IMR-90 (cell line): ENCODE measurements at regions not wholly inside any gene's neighbourhood (a gene's known extent, or its start where the extent isn't known, plus 50 kb on each side); places are given as distances from the start of the nearest gene placed in this dataset.

ENCODE experiments used
- ATAC-seq: fragments of 200-7000 bp; cut with Tn5 transposase; 2 replicates; pipeline ENCODE4 v1.9.1; 2020; ENCODE audit warnings: low read depth, mild to moderate bottlenecking, moderate library complexity
- BruUV-seq: library from RNA; stranded (reverse); fragments of 400-500 nt; replicated peaks from 2 replicates; lab custom pipeline; 2021; lab: Mats Ljungman, UMichigan
- CTCF ChIA-PET: fragments of 300-600 bp; formaldehyde crosslinking; extraction: SDS; loops from one replicate; lab custom pipeline; 2021; ENCODE audit warnings: antibody characterized with exemption; lab: Yijun Ruan, JAX
- POLR2A ChIA-PET: fragments of 300-600 bp; sonication (Branson Sonifier 250); formaldehyde crosslinking; loops from one replicate; lab custom pipeline; 2022; ENCODE audit warnings: antibody characterized with exemption; ENCODE audit not compliant: unreplicated experiment; lab: Charles Lee
- DNase-seq: peaks from one replicate; pipeline ENCODE4 v3.0.0; 2013
- H2AFZ ChIP-seq: replicated peaks from 2 replicates; pipeline ENCODE3; 2013; ENCODE audit warnings: low read length, mild to moderate bottlenecking; ENCODE audit not compliant: poor library complexity
- H2AK5ac ChIP-seq: 2 replicates; pipeline ENCODE4 v1.6.1; 2013; ENCODE audit warnings: low read depth, low read length, inconsistent platforms
- H2AK9ac ChIP-seq: replicated peaks from 2 replicates; pipeline ENCODE3; 2013; ENCODE audit warnings: mild to moderate bottlenecking, low read depth, low read length, moderate library complexity; ENCODE audit not compliant: poor library complexity
- H2BK120ac ChIP-seq: 2 replicates; pipeline ENCODE4 v1.6.1; 2013; ENCODE audit warnings: low read depth, low read length, inconsistent platforms
- H2BK15ac ChIP-seq: 3 replicates; pipeline ENCODE4 v1.6.1; 2013; ENCODE audit warnings: low read depth, low read length, inconsistent platforms
- H2BK20ac ChIP-seq: 2 replicates; pipeline ENCODE4 v1.6.1; 2013; ENCODE audit warnings: low read depth, mild to moderate bottlenecking, inconsistent platforms, low read length, moderate library complexity
- H2BK5ac ChIP-seq: 2 replicates; pipeline ENCODE4 v1.6.1; 2013; ENCODE audit warnings: mild to moderate bottlenecking, low read depth, low read length, inconsistent platforms; ENCODE audit not compliant: poor library complexity, severe bottlenecking
- H3K14ac ChIP-seq: replicated peaks from 2 replicates; pipeline ENCODE4 v1.6.1; 2013; ENCODE audit warnings: low read depth, low read length, inconsistent platforms
- H3K18ac ChIP-seq: 2 replicates; pipeline ENCODE4 v1.6.1; 2013; ENCODE audit warnings: low read depth, low read length, control low read depth
- H3K23ac ChIP-seq: 2 replicates; pipeline ENCODE4 v1.6.1; 2013; ENCODE audit warnings: low read depth, low read length, inconsistent platforms
- H3K27ac ChIP-seq: 2 replicates; pipeline ENCODE4 v1.5.1; 2013; ENCODE audit warnings: mild to moderate bottlenecking, control low read depth, low read length; ENCODE audit not compliant: insufficient read depth
- H3K27me3 ChIP-seq: 2 replicates; pipeline ENCODE4 v1.6.1; 2013; ENCODE audit warnings: low read length; ENCODE audit not compliant: control insufficient read depth, insufficient read depth
- H3K36me3 ChIP-seq: 2 replicates; pipeline ENCODE4 v1.6.1; 2013; ENCODE audit warnings: low read length, mixed read lengths; ENCODE audit not compliant: control insufficient read depth, insufficient read depth
- H3K4ac ChIP-seq: 2 replicates; pipeline ENCODE4 v1.6.1; 2013; ENCODE audit warnings: low read depth, low read length, inconsistent platforms
- H3K4me1 ChIP-seq: 2 replicates; pipeline ENCODE4 v1.6.1; 2013; ENCODE audit warnings: low read length, mixed read lengths; ENCODE audit not compliant: control insufficient read depth, insufficient read depth
- H3K4me2 ChIP-seq: 2 replicates; pipeline ENCODE4 v1.6.1; 2013; ENCODE audit warnings: low read depth, mild to moderate bottlenecking, control low read depth, low read length, moderate library complexity
- H3K4me3 ChIP-seq: 2 replicates; pipeline ENCODE4 v1.5.1; 2013; ENCODE audit warnings: low read depth, mild to moderate bottlenecking, control low read depth, low read length, moderate library complexity; ENCODE audit not compliant: insufficient read depth
- H3K56ac ChIP-seq: 2 replicates; pipeline ENCODE4 v1.6.1; 2013; ENCODE audit warnings: low read length, inconsistent platforms; ENCODE audit not compliant: insufficient read depth; ENCODE audit errors: extremely low read depth
- H3K79me1 ChIP-seq, 2 experiments: 2 replicates each; pipeline ENCODE4 v1.6.1; 2013; ENCODE audit warnings: low read length in 2 of 2, inconsistent platforms in 1 of 2, low read depth in 1 of 2
- H3K9ac ChIP-seq: 2 replicates; pipeline ENCODE4 v1.6.1; 2013; ENCODE audit warnings: low read depth, low read length, control low read depth
- H3K9me1 ChIP-seq: 2 replicates; pipeline ENCODE4 v1.6.1; 2013; ENCODE audit warnings: low read length, inconsistent platforms; ENCODE audit not compliant: insufficient read depth
- H3K9me3 ChIP-seq: 2 replicates; pipeline ENCODE4 v1.6.1; 2013; ENCODE audit warnings: low read length; ENCODE audit not compliant: control insufficient read depth, insufficient read depth
- H4K20me1 ChIP-seq: 2 replicates; pipeline ENCODE4 v1.6.1; 2013; ENCODE audit warnings: low read length, inconsistent platforms; ENCODE audit not compliant: insufficient read depth
- H4K5ac ChIP-seq: 2 replicates; pipeline ENCODE4 v1.6.1; 2013; ENCODE audit warnings: mild to moderate bottlenecking, low read depth, low read length, control low read depth
- H4K8ac ChIP-seq, 2 experiments: 2 replicates each; pipeline ENCODE4 v1.6.1; 2013; ENCODE audit warnings: low read depth in 2 of 2, low read length in 2 of 2, control low read depth in 1 of 2, inconsistent platforms in 1 of 2
- H4K91ac ChIP-seq: 2 replicates; pipeline ENCODE4 v1.6.1; 2013; ENCODE audit warnings: low read depth, low read length, inconsistent platforms; ENCODE audit not compliant: insufficient read depth
- BHLHE40 ChIP-seq: fragments of 150-350 bp; IDR thresholded peaks from 2 replicates; pipeline ENCODE4 v1.6.1; 2016; ENCODE audit warnings: mild to moderate bottlenecking, low read depth, low read length
- CHD1 ChIP-seq: IDR thresholded peaks from 2 replicates; pipeline ENCODE4 v1.6.1; 2012; ENCODE audit warnings: low read depth, low read length, improper control_type of control experiment
- MXI1 ChIP-seq: IDR thresholded peaks from 2 replicates; pipeline ENCODE4 v1.6.1; 2012; ENCODE audit warnings: low read depth, mild to moderate bottlenecking, low read length, moderate library complexity, borderline replicate concordance
- NFE2L2 ChIP-seq: fragments of 150-350 bp; IDR thresholded peaks from 2 replicates; pipeline ENCODE4 v1.6.1; 2016; ENCODE audit warnings: low read depth, mild to moderate bottlenecking, low read length
- WGBS, 2 experiments: methylation state at CpG; one replicate each; pipeline versions ENCODE4 v1.1.5 to v1.1.7; 2013; ENCODE audit warnings: missing lambda C conversion rate in 2 of 2; ENCODE audit not compliant: insufficient read length in 1 of 2; ENCODE audit errors: extremely low coverage in 2 of 2; 5-methylcytosine and 5-hydroxymethylcytosine counted together
- dilution Hi-C: fragments of 300-500 bp; cut with HindIII; formaldehyde crosslinking; loops from one replicate; pipeline ENCODE4 v1.14.3; 2018; ENCODE audit warnings: low sequenced_read_pairs; ENCODE audit not compliant: unreplicated experiment
- in situ Hi-C: fragments of 300-500 bp; cut with MboI; formaldehyde crosslinking; loops from 3 replicates; pipeline ENCODE4 v1.14.3; 2019; ENCODE audit warnings: low sequenced_read_pairs, inconsistent platforms, mixed read lengths
- intact Hi-C: fragments of 100-400 bp; cut with micrococcal nuclease; formaldehyde crosslinking; loops from 2 replicates; pipeline ENCODE4 v1.10.0; 2022

- dilution Hi-C loops = no loop called here
- H3K27ac ChIP-seq = no peak overlapping the region
Measured at GRCh38 chr6:67976486-67976885, 658.6 kb upstream of the ADGRB3 start.

More at GRCh38 chr6:67976486-67976885, 658.6 kb upstream of the ADGRB3 start:
- Histone ChIP-seq H3K18ac (no peak overlapping the region), H2BK20ac (no peak overlapping the region), H2BK5ac (no peak overlapping the region), H4K5ac (no peak overlapping the region), H2AK5ac (no peak overlapping the region), H4K91ac (no peak overlapping the region), H3K23ac (no peak overlapping the region), H3K9me3 (peaks cover 4% of the 10 kb centered on the region; the same call in 1 of the 2 replicates), H3K27me3 (no peaks in the 10 kb centered on the region), H3K4me3 (no peak overlapping the region), H3K36me3 (no peaks in the 10 kb centered on the region), H2BK15ac (no peak overlapping the region), H3K79me1 (no peaks in the 10 kb centered on the region), H2BK120ac (no peak overlapping the region), H4K8ac (no peak overlapping the region), H3K14ac (no peak overlapping the region), H2AFZ (no peak overlapping the region), H3K9ac (no peak overlapping the region), H3K56ac (no peak overlapping the region), H3K9me1 (no peaks in the 10 kb centered on the region), H3K4me2 (no peak overlapping the region), H3K4ac (no peak overlapping the region), H4K20me1 (no peaks in the 10 kb centered on the region), H2AK9ac (no peak overlapping the region), H3K4me1 (no peaks in the 10 kb centered on the region)
- ChIA-PET POLR2A (no interaction called here), CTCF (no interaction called here)
- BruUV-seq = no TSS peak
- no CpG with 5 or more reads among the region's 2 CpGs for WGBS, 2 experiments
- in situ Hi-C loops (no loop called here), intact Hi-C loops (no loop called here)
- DNase-seq (no peak), ATAC-seq (no peak)
- no peak for TF ChIP-seq BHLHE40
- TF ChIP-seq NFE2L2 = no peak
- no peak for TF ChIP-seq MXI1
- TF ChIP-seq CHD1 = no peak
